DOHH2 (cell line): ENCODE measurements at regions not wholly inside any gene's neighbourhood (a gene's known extent, or its start where the extent isn't known, plus 50 kb on each side); places are given as distances from the start of the nearest gene placed in this dataset.

Source experiments
- CTCF ChIP-seq: fragments of 200-600 bp; sonication (generic); IDR thresholded peaks from one replicate; pipeline ENCODE4 v1.5.1; 2014; ENCODE audit warnings: antibody characterized with exemption, mild to moderate bottlenecking, low read depth, low read length; ENCODE audit not compliant: poor library complexity, severe bottlenecking
- EZH2phosphoT487 ChIP-seq: fragments of 200-600 bp; sonication (generic); IDR thresholded peaks from 2 replicates; pipeline ENCODE4 v1.6.1; 2017; ENCODE audit warnings: borderline replicate concordance, mild to moderate bottlenecking, antibody characterized with exemption, low read length, moderate library complexity, mixed read lengths

GRCh38 chr13:50187352-50188029, 172.2 kb downstream of the KCNRG start:
- TF ChIP-seq CTCF (no peak), EZH2phosphoT487 (no peak)
